T-helper 2 cell treated with Interferon-gamma antibody and Interleukin-4, amounts not matched to agents 100 ng/mL and 5 ng/mL, for 36 hours (primary cell): ENCODE measurements at regions not wholly inside any gene's neighbourhood (a gene's known extent, or its start where the extent isn't known, plus 50 kb on each side); places are given as distances from the start of the nearest gene placed in this dataset.
"Not testable (repeated sequence)": the region's sequence is repeated elsewhere in the genome, so short reads cannot be mapped to it uniquely, and the experiment has no call there.

Source experiments
- intact Hi-C: fragments of 100-400 bp; cut with micrococcal nuclease; formaldehyde crosslinking; loops from one replicate; pipeline ENCODE4 v1.15.1; 2023

- intact Hi-C loops = no loop called here
Observed at GRCh38 chr10:101280511-101280910, 51.2 kb upstream of the LBX1 start.

GRCh38 chr10:101280921-101281320 is 51.7 kb upstream of the LBX1 start:
- intact Hi-C loops = not testable (repeated sequence)

GRCh38 chr10:101282947-101283346 is 53.7 kb upstream of the LBX1 start:
- intact Hi-C loops = no loop called here

GRCh38 chr10:101283762-101284100 is 54.5 kb upstream of the LBX1 start:
- intact Hi-C loops = no loop called here

GRCh38 chr10:101284101-101284743 is 55.0 kb upstream of the LBX1 start:
- intact Hi-C loops = no loop called here

- intact Hi-C loops = no loop called here
Observed at GRCh38 chr10:101284744-101285463, 55.6 kb upstream of the LBX1 start.

- intact Hi-C loops = no loop called here
Observed at GRCh38 chr10:101285519-101286070, 56.3 kb upstream of the LBX1 start.

GRCh38 chr10:101286248-101287046 is 57.2 kb upstream of the LBX1 start:
- intact Hi-C loops = no loop called here

- intact Hi-C loops = no loop called here
Observed at GRCh38 chr10:101287183-101287996, 58.1 kb upstream of the LBX1 start.

- intact Hi-C loops = no loop called here
Observed at GRCh38 chr10:101287997-101288635, 58.9 kb upstream of the LBX1 start.

- intact Hi-C loops = no loop called here
Observed at GRCh38 chr10:101289541-101289940, 60.3 kb upstream of the LBX1 start.

GRCh38 chr10:101290431-101290830 is 61.2 kb upstream of the LBX1 start:
- intact Hi-C loops = loop anchor here (2.0 kb wide), 1 partner anchor 76 kb away; no protein-coding TSS in a partner anchor

- intact Hi-C loops = loop anchor here (2.0 kb wide), 1 partner anchor 76 kb away; no protein-coding TSS in a partner anchor
Observed at GRCh38 chr10:101290881-101291280, 61.6 kb upstream of the LBX1 start.

GRCh38 chr10:101291331-101292193 is 62.3 kb upstream of the LBX1 start:
- intact Hi-C loops = loop anchor here (2.0 kb wide), 1 partner anchor 77 kb away; no protein-coding TSS in a partner anchor

GRCh38 chr10:101292194-101293006 is 61.6 kb upstream of the BTRC start:
- intact Hi-C loops = no loop called here

GRCh38 chr10:101293007-101293723 is 60.8 kb upstream of the BTRC start:
- intact Hi-C loops = no loop called here

- intact Hi-C loops = no loop called here
Observed at GRCh38 chr10:101294109-101294508, 59.9 kb upstream of the BTRC start.

GRCh38 chr10:101295261-101295660 is 58.7 kb upstream of the BTRC start:
- intact Hi-C loops = no loop called here
